UCSD-AML1 (cell line): ENCODE measurements at regions not wholly inside any gene's neighbourhood (a gene's known extent, or its start where the extent isn't known, plus 50 kb on each side); places are given as distances from the start of the nearest gene placed in this dataset.
"Not testable (repeated sequence)": the region's sequence is repeated elsewhere in the genome, so short reads cannot be mapped to it uniquely, and the experiment has no call there.

Experiments used
- DNase-seq: peaks from one replicate; lab custom pipeline; 2025; ENCODE audit not compliant: unreplicated experiment; lab: John Stamatoyannopoulos, UW

DNA sequence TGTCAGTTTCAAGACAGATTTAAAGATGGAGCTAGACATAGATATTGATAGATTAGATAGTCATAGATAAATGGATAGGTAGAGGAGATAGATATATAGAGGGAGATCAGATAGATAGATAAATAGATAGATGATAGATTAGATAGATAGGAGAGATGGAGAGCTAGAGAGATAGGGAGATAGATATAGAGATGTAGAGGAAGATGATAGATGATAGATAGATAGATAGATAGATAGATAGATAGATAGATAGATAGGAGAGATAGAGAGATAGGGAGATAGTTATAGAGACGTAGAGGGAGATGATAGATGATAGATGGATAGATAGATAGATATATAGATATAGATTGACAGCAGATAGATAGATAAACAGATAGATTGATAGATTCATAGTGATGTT is 1038.8 kb upstream of the AUTS2 start:
- DNase-seq = no peak

- DNase-seq = no peak
These were observed 1035.9 kb upstream of the AUTS2 start for GRCh38 chr7:68562323-68562899.

DNA sequence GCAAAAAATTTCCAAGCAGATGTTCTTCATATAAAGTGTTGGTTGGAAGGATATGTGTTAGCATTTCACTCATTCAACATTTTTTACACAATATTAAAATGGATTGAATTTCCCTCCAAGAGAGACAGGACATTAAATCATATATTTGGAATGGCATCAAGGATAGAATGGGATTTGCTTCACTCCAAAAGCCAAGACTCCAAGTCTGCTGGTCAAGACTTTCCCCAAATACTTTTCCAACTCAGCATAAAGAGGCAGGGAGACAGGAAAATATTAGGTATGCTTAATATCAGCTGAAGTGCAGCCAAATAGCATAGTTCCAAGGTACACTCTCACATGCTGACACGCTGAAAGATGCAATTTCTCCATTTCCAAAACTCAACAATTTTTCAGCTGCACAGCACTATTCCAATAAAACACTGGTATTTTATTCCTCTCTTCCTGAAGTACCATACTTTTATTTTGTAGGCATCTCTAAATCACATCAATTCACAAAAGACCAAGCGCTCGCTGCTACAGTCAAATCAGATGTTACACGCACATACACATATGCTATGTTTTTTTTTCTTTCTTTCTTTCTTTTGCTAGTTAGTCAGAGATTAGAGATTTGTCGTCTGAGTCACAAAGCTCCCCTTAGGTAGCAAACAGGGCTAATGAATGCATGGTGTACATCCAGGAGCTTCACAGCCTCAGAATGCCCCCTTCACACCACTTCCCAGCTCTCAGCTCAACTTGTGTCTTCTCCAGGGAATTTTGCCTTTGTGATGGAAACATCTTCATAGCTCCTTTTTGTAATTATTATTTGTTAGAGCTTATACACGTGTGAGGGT is 1033.8 kb upstream of the AUTS2 start:
- no peak for DNase-seq

- no peak for DNase-seq
These were observed 1027.0 kb upstream of the AUTS2 start for GRCh38 chr7:68571286-68571685.

DNA sequence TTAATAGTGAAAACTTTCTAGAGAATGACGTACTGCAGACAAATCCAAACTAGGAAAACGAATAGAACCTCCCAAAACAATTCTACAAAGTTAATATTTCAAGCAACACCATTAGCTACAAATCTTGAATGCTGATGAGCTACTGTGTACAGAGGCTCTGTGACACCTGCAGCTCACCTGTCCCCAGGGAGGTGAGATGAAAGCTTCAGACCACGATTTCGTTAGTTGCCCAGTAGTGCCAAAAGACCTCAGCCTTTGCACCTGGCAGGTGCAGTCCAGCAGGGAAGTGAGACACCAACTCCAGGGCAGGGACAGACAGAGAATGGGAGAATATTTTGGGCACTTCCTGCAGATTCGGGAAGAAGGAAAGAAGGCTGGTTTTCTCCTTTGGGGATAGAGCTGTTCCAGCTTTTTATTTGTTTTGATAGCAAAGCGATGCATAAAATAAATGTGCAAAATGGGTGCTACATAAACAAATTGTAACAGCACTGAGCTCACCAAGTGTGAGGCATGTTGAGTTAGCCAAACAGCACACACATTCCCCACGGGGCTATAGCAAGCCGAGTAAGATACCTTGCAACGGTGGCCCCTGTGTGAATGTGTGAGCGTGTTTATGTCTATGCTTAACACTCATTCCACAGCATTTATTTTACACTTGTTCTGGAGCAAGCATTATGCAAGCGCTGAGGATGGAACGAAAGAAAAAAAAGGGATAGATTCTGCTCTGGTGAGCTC is 1024.8 kb upstream of the AUTS2 start:
- DNase-seq = no peak

- DNase-seq = no peak
These were observed 1021.9 kb upstream of the AUTS2 start for GRCh38 chr7:68576366-68576765.

- no peak for DNase-seq
These were observed 1016.9 kb upstream of the AUTS2 start for GRCh38 chr7:68581417-68581816.

DNA sequence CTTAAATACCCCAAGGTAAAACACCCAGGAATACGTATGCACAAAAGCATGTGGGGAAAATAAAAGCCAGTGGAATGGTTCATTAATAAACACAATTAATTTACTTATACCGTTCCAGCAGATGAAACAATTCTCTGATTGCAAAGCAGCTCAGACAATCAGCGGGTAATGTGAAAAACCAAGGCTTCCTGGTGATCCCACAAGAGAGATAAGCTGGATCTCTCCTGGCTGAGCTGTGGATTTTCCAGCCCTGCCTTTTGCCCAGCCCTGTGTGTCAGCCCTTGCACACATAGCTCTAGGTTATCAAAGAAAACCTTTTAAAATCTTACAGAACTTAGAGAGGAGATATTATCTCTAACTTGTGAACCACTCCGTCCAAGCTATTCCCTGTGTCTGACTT is 1010.7 kb upstream of the AUTS2 start:
- DNase-seq = no peak

- no peak for DNase-seq
These were observed 996.4 kb upstream of the AUTS2 start for GRCh38 chr7:68601826-68602225.

- no peak for DNase-seq
These were observed 993.7 kb upstream of the AUTS2 start for GRCh38 chr7:68604541-68604940.

DNA sequence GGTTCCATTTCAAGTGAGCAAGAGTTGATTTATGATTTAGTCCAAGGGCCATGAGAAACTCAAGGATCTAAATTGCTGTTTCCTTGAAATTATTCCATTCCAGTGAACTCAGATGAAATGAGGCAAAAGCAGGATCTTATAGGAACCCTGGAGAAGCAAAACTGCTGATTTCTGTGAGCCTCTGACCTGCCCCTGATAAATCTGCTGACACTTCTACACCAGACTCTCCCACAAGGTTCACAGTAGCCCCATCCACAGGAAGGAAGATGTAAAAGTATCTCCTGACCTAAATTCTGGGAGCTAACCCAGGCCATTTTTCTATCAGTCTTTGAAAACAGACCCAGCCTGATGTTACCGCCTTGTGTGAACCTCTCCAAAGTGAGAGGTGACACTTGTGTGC is 987.6 kb upstream of the AUTS2 start:
- DNase-seq = no peak

DNA sequence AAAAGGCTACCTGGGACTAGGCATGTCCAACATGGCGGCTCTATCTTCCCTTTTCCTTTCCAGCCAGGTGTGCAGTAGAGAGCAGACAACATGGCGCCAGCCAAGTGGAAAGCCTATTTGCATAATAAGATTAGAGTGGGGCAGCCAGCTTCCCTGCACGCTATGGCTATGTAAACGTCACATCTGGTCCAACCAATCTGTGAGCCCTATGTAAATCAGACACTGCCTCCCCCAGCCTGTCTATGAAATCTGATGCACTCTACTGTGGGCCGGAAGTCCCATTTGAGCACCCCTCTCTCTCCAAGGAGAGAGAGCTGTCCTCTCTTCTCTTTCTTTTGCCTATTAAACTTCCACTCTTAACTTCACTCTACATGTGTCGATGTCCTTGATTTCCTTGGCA is 984.9 kb upstream of the AUTS2 start:
- DNase-seq = no peak

- no peak for DNase-seq
These were observed 984.4 kb upstream of the AUTS2 start for GRCh38 chr7:68613897-68614296.

GRCh38 chr7:68619526-68619925 is 978.7 kb upstream of the AUTS2 start:
- no peak for DNase-seq

- no peak for DNase-seq
These were observed 975.8 kb upstream of the AUTS2 start for GRCh38 chr7:68622500-68622899.

GRCh38 chr7:68623030-68623429 is 975.2 kb upstream of the AUTS2 start:
- DNase-seq = no peak

GRCh38 chr7:68627247-68627864 is 970.9 kb upstream of the AUTS2 start:
- no peak for DNase-seq

DNA sequence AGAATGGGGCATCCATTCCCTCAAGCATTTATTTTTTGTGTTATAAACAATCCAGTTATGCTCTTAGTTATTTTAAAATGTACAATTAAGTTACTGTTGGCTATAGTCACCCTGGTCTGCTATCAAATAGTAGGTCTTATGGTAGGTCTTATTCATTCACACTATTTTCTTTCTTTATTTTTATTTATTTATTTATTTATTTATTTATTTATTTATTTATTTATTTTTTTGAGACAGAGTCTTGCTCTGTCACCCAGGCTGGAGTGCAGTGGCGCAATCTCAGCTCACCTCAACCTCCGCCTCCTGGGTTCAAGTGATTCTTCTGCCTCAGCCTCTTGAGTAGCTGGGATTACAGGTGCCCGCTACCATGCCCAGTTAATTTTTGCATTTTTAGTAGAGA is 967.4 kb upstream of the AUTS2 start:
- not testable (repeated sequence) for DNase-seq

DNA sequence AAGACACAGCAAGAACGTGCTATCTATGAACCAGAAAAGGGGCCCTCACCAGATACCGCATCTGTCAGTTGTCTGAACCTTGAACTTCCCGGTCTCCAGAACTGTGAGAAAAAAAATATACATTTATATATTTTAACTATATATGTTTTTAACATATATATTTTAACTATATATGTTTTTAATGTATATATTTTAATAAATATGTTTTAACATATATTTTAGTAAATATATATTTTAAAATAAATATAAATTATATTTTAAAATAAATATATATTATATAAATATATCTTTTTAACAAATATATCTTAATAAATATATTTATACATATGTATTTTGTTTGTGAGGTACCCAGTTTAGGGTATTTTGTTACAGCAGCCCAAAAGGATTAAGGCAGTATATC is 958.2 kb upstream of the AUTS2 start:
- DNase-seq = no peak

DNA sequence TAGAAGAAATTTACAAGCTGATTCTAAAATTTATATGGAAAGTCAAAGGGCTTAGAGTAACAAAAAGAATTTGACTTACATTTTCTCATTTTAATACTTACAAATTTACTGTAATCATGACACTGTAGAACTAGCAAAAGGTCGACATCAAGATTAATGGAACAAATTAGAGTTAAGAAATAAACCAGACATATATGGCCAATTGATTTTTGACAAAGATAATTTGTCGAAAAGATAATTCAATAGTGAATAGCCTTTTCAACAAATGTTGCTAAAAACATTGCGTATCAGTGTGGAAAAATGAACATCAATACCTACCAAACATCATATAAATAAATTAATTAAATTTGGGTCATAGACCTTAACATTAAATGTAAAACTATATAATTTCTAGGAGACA is 955.5 kb upstream of the AUTS2 start:
- no peak for DNase-seq

- no peak for DNase-seq
These were observed 934.9 kb upstream of the AUTS2 start for GRCh38 chr7:68663392-68663791.

DNA sequence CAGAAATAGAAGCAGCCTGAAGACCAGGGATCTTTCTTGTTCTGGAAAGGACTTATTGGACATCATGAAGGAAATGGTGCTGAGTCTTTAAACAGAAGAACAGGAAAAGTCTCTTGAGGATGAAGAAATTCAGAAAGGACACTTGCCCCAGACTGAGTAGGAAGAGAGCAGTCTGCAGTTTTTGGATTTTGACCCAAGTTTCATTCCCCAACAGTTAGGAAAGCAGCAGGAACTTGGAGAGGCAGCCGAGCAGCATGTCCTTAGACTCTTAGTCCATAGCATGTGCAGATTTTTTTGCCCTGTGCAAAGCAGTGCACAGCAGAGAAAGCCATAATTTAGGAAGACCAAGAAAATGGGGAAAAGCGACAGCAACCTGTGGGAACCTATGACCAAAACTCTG is 927.2 kb upstream of the AUTS2 start:
- no peak for DNase-seq
